UCSD-AML1 (cell line): ENCODE measurements at regions not wholly inside any gene's neighbourhood (a gene's known extent, or its start where the extent isn't known, plus 50 kb on each side); places are given as distances from the start of the nearest gene placed in this dataset.
"Not testable (repeated sequence)": the region's sequence is repeated elsewhere in the genome, so short reads cannot be mapped to it uniquely, and the experiment has no call there.

Experiments used
- DNase-seq: peaks from one replicate; lab custom pipeline; 2025; ENCODE audit not compliant: unreplicated experiment; lab: John Stamatoyannopoulos, UW

DNA sequence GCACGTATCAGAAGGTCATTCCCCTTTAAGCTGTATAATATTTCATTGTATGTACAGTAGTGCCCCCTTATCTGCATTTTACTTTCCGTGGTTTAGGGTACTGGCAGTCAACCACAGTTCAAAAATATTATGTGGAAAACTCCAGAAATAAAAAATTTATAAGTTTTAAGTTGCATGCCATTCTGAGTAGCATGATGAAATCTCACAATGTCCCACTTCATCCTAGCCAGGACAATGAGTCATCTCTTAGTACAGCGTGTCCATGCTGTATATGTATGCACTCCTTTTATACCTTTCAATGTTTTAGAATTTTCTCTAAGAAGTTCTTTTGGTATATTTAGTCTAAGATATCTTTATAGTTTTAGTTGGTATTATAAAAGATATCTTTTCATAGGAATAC, 115.0 kb upstream of the HAND1 start:
- DNase-seq, result no peak

- DNase-seq, result no peak
Observed at GRCh38 chr5:154590093-154590724, 112.2 kb upstream of the HAND1 start.

GRCh38 chr5:154589511-154589910, 111.5 kb upstream of the HAND1 start:
- no peak for DNase-seq

GRCh38 chr5:154588833-154589425, 110.9 kb upstream of the HAND1 start:
- not testable (repeated sequence) for DNase-seq

- no peak for DNase-seq
Observed at GRCh38 chr5:154588091-154588774, 110.2 kb upstream of the HAND1 start.

GRCh38 chr5:154587123-154588026, 109.3 kb upstream of the HAND1 start:
- DNase-seq, result no peak

GRCh38 chr5:154583671-154584177, 105.7 kb upstream of the HAND1 start:
- DNase-seq, result no peak

DNA sequence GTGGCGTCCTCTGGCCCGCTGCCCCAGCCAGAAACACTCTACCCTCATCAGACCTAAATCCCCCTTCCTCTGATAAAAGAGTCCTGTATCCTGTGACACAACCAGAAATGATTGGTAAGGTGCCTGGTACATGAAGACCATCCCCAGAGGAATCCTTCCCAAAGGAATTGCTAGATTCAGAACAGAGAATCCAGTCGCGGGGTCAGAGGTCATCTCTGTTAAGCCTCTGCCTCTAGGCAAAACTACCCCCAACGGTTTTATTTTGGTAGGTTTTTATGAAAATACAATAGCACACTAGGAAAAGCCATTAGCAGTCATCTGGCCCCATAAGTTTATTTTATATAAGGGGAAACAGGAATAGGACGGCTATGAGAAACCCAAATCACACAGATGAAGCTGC, 102.4 kb upstream of the HAND1 start:
- no peak for DNase-seq

- no peak for DNase-seq
Observed at GRCh38 chr5:154577416-154577815, 99.4 kb upstream of the HAND1 start.

GRCh38 chr5:154576429-154576806, 98.4 kb upstream of the HAND1 start:
- DNase-seq, result no peak

DNA sequence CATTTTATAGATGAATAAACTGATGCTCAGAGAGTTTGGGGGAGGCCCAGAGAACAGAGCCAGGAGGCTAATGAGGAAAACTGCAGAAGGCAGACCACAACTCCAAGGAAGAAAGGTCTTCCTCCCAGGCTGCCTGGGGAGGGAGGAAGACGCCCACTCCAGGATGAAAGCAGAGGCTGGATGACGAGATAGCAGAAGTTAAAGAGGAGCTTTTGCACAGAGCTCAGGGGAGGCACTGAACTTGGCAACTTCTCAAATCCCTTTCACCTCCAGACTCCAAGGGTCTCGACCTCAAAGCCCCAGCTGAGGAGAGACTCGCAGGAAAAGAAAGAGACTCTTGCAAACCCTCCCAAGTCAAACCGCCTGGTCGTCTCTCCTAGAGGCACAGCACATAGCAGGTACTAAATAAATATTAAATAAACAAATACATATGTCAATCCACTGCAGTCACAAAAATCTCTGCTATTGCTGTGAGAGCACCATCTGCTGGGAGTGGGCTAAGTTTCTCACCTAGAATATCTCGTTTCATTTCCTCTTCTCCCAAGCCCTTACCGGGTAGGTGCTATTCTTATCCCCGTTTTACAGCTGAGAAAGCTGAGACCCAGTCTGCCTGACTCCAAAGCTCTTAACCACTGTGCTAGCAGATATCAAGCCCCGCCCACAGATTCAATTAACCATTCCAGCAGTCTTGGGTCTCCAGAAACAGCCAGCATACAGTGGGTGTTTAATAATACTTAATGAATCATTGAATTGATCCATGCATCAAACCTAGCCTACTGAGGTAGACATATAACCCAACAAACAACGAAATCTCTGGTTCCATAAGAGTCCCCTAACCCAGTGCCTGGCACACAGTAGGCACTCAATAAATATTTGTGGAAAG, 97.8 kb upstream of the HAND1 start:
- DNase-seq, result no peak

- DNase-seq, result no peak
Observed at GRCh38 chr5:154573011-154573410, 95.0 kb upstream of the HAND1 start.

GRCh38 chr5:154571325-154572035, 93.5 kb upstream of the HAND1 start:
- no peak for DNase-seq

- DNase-seq, result no peak
Observed at GRCh38 chr5:154570572-154571324, 92.7 kb upstream of the HAND1 start.

DNA sequence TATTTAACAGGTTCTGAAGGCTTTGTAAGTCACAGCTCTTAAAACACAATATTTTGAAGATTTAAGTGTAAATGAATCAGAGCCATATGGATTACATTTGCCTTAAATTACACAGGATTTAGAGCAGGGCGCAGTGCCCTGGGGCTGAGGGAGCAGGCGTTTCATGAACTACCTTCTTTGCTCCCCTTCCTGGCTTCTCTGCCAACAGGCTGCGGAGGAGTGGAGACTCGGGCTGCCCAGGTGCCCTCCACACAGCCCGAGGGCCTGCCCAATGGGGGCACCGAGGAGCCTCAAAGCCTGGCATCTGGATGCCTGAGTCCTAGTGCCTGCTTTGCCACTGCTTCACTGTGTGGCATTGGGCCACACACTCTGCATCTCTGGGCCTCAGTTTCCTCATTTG, 90.6 kb upstream of the HAND1 start:
- no peak for DNase-seq

DNA sequence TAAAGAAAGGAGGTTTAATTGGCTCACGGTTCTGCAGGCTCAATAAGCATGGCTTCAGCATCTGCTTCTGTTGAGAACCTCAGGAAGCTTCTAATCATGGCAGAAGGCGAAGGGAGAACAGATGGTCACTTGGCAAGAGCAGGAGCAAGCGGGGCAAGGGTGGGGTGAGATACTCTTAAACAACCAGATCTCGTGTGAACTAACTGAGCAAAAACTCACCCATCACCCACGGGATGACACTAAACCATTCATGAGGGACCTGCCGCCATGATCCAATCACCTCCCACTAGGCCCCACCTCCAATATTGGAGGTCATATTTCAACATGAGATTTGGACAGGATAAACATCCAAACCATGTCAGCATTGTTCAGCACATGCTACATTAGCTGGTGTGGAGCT, 89.1 kb upstream of the HAND1 start:
- no peak for DNase-seq

- no peak for DNase-seq
Observed at GRCh38 chr5:154566146-154566680, 88.2 kb upstream of the HAND1 start.

- DNase-seq, result no peak
Observed at GRCh38 chr5:154565123-154565522, 87.1 kb upstream of the HAND1 start.
